ENCODE measurements at regions not wholly inside any gene's neighbourhood (a gene's known extent, or its start where the extent isn't known, plus 50 kb on each side); places are given as distances from the start of the nearest gene placed in this dataset.

DNA sequence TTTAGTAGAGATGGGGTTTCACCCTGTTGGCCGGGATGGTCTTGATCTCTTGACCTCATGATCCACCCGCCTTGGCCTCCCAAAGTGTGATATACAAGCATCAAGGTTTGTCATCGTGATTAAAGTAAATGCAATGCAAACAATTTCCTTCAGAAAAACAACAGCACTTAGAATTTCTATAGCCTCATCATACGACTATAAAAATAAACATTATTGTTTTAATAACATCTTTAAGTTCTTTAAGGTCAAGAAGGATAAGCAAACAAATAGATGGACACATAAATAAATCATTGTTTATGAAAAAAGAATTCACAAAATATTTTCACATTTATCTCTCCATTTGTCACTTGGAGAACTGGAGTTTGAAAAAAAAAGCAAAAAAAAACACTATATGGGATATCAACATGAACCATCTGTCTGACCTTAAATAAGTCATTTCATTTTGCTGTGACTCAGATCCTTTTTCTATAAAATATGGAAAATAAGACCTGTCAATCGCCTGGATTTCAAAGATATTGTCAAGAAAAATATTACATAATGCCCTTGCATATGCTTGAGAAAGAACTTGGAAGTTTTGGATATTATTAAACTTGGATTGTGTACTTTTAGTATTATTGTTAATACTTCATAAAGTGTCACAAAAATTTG is 642.0 kb upstream of the KCNMB2 start:
- H3K4me2 ChIP-seq (ENCODE audit: insufficient read depth in 1 of 2, low read depth in 2 of 2, low read length in 2 of 2), result no peak overlapping the region
- no peaks in the 10 kb centered on the region for H3K27me3 ChIP-seq (replicated peaks in 1 of 4; ENCODE audit: control insufficient read depth in 3 of 4, extremely low read depth in 1 of 4, insufficient read depth in 3 of 4, low read length in 3 of 4)
- H2BK20ac ChIP-seq (ENCODE audit: low read length), result no peak overlapping the region
- no peak overlapping the region for H3K4me3 ChIP-seq (ENCODE audit: extremely low read depth in 1 of 4, insufficient read depth in 2 of 4, low read depth in 3 of 4, low read length in 4 of 4)
- no peak overlapping the region for H3K18ac ChIP-seq (ENCODE audit: extremely low read depth, low read length)
- TF ChIP-seq TAF7 (optimal IDR thresholded peaks at IDR 0.05; ENCODE audit: borderline replicate concordance, low read depth, low read length), result no peak
- no peak overlapping the region for H2BK5ac ChIP-seq (ENCODE audit: low read depth, low read length)
- WGBS, 2 experiments (ENCODE audit: extremely low coverage in 1 of 2, insufficient coverage in 1 of 2, insufficient read length in 1 of 2, insufficient replicate concordance in 2 of 2, low coverage in 1 of 2, low lambda C conversion rate in 2 of 2, missing lambda C conversion rate in 1 of 2), result 93% methylated on average over 5 of the region's 5 CpGs; no CpG with 5 or more reads in 1 of the 2 experiments
- POLR2A ChIA-PET (ENCODE audit: partially characterized antibody), result no interaction called here
- H3K14ac ChIP-seq (ENCODE audit: insufficient read length), result no peak overlapping the region
- no peaks in the 10 kb centered on the region for H3K36me3 ChIP-seq (ENCODE audit: control insufficient read depth in 2 of 4, insufficient read depth in 4 of 4, low read length in 3 of 4)
- no peak overlapping the region for H4K5ac ChIP-seq (ENCODE audit: insufficient read length, low read depth, low read length)
- no peak overlapping the region for H2BK12ac ChIP-seq (ENCODE audit: low read depth, low read length)
- H3K27ac ChIP-seq (ENCODE audit: low read depth, low read length), result no peak overlapping the region
- peaks cover 0 to 6% of the 10 kb centered on the region in 2 experiments; a peak in 1 of 4 replicates for H3K9me3 ChIP-seq (ENCODE audit: insufficient read depth in 2 of 2, low read depth in 1 of 2, low read length in 1 of 2)
- no peak overlapping the region for H2BK120ac ChIP-seq (replicated peaks; ENCODE audit: low read depth, low read length)
- H3K79me1 ChIP-seq (ENCODE audit: low read depth, low read length), result no peaks in the 10 kb centered on the region
- H4K91ac ChIP-seq (replicated peaks; ENCODE audit: insufficient read length, low read length), result no peak overlapping the region
- H2AFZ ChIP-seq (ENCODE audit: low read length), result no peak overlapping the region
- no peak overlapping the region for H2BK15ac ChIP-seq (ENCODE audit: low read length)
- no peak for FAIRE-seq
- H2AK5ac ChIP-seq (ENCODE audit: low read depth, low read length), result no peak overlapping the region
- no peak overlapping the region for H4K8ac ChIP-seq (ENCODE audit: extremely low read depth, insufficient read depth, low read length)
- H3K79me2 ChIP-seq (ENCODE audit: control insufficient read depth in 1 of 2, insufficient read depth in 2 of 2, low read length in 2 of 2), result no peaks in the 10 kb centered on the region
- no peak overlapping the region for H3K4ac ChIP-seq (replicated peaks; ENCODE audit: insufficient read length, low read depth, low read length)
- no peak overlapping the region for H3K56ac ChIP-seq (replicated peaks; ENCODE audit: insufficient read length, low read depth, low read length)
- no peaks in the 10 kb centered on the region for H3K4me1 ChIP-seq (replicated peaks in 1 of 4; ENCODE audit: control insufficient read depth in 3 of 4, insufficient read depth in 4 of 4, low read length in 3 of 4)
- H3K23me2 ChIP-seq (ENCODE audit: low read depth, low read length), result no peaks in the 10 kb centered on the region
- DNase-seq (ENCODE audit: low read depth in 1 of 2, low spot score in 2 of 2), result no peak
- H4K20me1 ChIP-seq (replicated peaks in 1 of 2; ENCODE audit: control insufficient read depth in 1 of 2, insufficient read depth in 2 of 2, low read length in 2 of 2), result no peaks in the 10 kb centered on the region
- no peak overlapping the region for H3K9ac ChIP-seq (replicated peaks in 1 of 4; ENCODE audit: extremely low read depth in 1 of 4, low read depth in 3 of 4, low read length in 3 of 4)
- no peak overlapping the region for H3K23ac ChIP-seq (ENCODE audit: insufficient read length)
- CTCF ChIA-PET (ENCODE audit: partially characterized antibody), result no interaction called here
